Astrocyte of the spinal cord (primary cell): ENCODE measurements at regions not wholly inside any gene's neighbourhood (a gene's known extent, or its start where the extent isn't known, plus 50 kb on each side); places are given as distances from the start of the nearest gene placed in this dataset.
A peak's percentile ranks its signal among the peaks of the same experiment; 100 is the strongest.

Source experiments
- DNase-seq: peaks from one replicate; pipeline ENCODE4 v3.0.0; 2011; ENCODE audit warnings: low read depth, low spot score
- H3K4me3 ChIP-seq: 2 replicates; pipeline ENCODE4 v1.5.1; 2011; ENCODE audit warnings: low read depth, mild to moderate bottlenecking, low read length, moderate library complexity
- in situ Hi-C: cut with HindIII; loops from 2 replicates; pipeline ENCODE4 v1.10.0; 2017; ENCODE audit warnings: low sequenced_read_pairs
- TF ChIP-seq, protein P1 (sequence below): IDR thresholded peaks from 2 replicates; pipeline ENCODE4 v1.5.1; 2012; ENCODE audit warnings: low read depth, mild to moderate bottlenecking, low read length, inconsistent platforms

DNA sequence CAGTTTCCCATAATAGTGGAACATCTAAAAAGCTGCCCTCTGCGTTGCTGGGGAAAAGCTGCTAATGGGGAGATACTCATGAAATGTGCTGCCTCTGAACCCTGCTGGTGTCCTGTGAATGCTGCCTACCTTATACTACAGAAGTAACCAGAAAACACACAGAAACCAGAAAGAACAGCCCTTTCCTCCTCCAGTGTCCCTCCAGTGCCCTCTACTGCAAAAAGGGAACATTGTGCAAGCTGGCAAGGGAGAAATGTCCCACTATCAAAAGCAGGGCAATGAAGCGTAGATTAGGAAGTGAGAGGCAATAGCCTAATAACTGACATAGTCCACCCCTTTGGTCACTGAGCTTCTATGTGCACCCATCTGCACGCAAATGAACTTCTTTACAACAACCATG is 162.7 kb upstream of the ETAA1 start:
- TF ChIP-seq, protein P1, sequence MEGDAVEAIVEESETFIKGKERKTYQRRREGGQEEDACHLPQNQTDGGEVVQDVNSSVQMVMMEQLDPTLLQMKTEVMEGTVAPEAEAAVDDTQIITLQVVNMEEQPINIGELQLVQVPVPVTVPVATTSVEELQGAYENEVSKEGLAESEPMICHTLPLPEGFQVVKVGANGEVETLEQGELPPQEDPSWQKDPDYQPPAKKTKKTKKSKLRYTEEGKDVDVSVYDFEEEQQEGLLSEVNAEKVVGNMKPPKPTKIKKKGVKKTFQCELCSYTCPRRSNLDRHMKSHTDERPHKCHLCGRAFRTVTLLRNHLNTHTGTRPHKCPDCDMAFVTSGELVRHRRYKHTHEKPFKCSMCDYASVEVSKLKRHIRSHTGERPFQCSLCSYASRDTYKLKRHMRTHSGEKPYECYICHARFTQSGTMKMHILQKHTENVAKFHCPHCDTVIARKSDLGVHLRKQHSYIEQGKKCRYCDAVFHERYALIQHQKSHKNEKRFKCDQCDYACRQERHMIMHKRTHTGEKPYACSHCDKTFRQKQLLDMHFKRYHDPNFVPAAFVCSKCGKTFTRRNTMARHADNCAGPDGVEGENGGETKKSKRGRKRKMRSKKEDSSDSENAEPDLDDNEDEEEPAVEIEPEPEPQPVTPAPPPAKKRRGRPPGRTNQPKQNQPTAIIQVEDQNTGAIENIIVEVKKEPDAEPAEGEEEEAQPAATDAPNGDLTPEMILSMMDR = peak; percentile 66

DNA sequence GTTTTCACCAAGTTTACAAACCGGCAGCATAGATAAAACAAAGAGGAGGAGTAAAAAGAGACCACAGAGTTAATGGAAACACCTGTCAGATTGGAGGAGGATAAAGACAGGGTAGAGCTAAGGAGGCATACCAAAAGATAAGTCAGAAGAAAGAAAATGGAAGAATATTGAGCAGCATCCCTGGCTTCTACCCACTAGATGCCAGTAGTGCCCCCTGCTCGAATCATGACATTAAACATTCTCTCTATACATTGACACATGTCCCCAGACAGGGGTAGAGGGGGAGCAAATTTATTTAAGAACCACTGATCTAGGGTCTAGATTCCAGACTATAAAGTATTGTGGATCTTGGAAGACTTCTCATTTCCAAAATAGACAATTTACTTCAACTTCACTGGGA is 159.8 kb upstream of the ETAA1 start:
- in situ Hi-C loops = no loop called here
- H3K4me3 ChIP-seq = no peak overlapping the region
- DNase-seq = no peak
- TF ChIP-seq, protein P1 = peak; percentile 9

More for the DNA sequence above, 162.7 kb upstream of the ETAA1 start:
- in situ Hi-C loops = no loop called here
- no peak overlapping the region for H3K4me3 ChIP-seq
- DNase-seq = peak; percentile 52

DNA sequence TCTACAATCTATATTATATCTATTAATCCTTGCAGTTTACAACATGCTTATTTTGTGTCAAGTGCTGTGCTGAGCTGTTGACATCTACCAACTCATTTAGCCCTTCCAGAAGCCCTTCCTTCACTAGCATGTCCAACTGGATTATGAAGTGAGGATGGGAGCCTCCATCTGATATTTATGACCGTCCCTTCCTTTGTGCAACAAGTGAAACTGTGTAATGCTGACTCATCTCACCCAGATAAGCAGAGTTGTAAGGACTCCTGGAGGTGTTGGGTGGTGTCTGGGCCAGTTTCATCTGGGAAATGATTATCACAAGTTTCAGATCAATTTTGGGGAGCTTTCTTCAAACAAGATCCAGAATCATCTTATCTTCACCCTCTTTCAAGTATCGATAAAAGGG is 156.6 kb upstream of the ETAA1 start:
- TF ChIP-seq, protein P1 = no peak
- in situ Hi-C loops = no loop called here
- H3K4me3 ChIP-seq = no peak overlapping the region
- DNase-seq = no peak

DNA sequence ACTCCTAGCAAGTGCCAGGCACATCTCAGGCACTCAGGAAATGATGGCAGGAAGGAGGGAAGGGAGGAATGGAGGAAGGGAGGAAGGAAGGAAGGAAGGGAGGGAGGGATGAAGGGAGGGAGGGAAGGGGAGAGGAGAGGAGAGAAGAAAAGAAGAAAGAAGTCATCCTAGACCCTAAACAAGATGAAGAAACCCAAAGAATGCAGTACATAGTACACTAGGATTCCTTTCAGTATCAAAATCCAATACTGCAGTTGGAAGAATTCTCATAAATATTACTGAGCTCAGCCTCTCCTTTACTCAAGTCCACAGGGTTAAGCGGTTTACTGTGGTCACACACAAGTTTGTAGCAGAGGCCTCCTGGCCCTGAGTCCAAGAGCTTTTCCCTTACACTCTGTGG is 155.7 kb upstream of the ETAA1 start:
- DNase-seq = no peak
- in situ Hi-C loops = no loop called here

DNA sequence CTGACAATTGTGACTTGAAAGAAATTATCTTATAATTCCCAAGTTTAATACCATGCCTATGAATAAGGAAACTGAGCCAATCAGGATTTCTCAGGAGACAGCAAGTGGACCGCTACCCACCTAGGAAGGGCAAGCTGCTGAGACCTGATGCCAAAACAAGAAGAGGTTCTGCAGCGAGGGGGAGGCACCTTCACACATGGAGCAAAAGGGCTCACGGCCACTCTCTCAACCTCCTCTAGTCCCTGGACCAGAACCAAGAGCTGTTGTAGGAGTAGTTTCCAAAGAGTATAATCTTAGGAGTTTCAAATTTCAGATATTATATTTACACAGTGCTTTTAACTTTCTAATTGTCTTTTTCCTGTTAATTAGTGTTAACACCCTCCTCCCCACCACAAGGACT is 154.7 kb upstream of the ETAA1 start:
- DNase-seq = no peak
- no peak overlapping the region for H3K4me3 ChIP-seq
- TF ChIP-seq, protein P1 = no peak
- in situ Hi-C loops = no loop called here

More for the DNA sequence above, 155.7 kb upstream of the ETAA1 start:
- TF ChIP-seq, protein P1 = no peak
- no peak overlapping the region for H3K4me3 ChIP-seq

GRCh38 chr2:67243919-67244318 is 153.2 kb upstream of the ETAA1 start:
- TF ChIP-seq, protein P1 = no peak

DNA sequence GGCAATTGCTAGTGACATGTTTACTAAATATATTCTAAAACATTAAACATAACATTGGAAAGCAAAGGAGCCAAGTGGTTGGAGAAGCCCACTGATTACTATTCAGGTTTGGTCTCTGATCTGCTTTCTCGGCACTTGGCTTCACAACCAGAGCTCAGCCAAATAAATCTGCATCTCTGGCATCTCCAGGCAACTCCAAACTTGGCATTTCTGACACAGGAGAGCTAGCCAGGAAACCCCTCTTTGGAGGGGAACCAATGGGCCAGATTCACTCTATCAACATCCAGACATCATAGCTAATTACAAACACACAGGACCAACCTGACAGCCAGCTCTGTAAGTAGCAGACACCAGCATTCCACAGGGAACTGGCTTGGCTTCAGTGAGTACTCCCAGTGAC is 150.3 kb upstream of the ETAA1 start:
- TF ChIP-seq, protein P1 = no peak
- in situ Hi-C loops = no loop called here

More at GRCh38 chr2:67243919-67244318, 153.2 kb upstream of the ETAA1 start:
- in situ Hi-C loops = no loop called here
- no peak overlapping the region for H3K4me3 ChIP-seq
- DNase-seq = no peak

More for the DNA sequence above, 150.3 kb upstream of the ETAA1 start:
- DNase-seq = no peak
- H3K4me3 ChIP-seq = no peak overlapping the region
